ENCODE measurements at regions not wholly inside any gene's neighbourhood (a gene's known extent, or its start where the extent isn't known, plus 50 kb on each side); places are given as distances from the start of the nearest gene placed in this dataset.

DNA sequence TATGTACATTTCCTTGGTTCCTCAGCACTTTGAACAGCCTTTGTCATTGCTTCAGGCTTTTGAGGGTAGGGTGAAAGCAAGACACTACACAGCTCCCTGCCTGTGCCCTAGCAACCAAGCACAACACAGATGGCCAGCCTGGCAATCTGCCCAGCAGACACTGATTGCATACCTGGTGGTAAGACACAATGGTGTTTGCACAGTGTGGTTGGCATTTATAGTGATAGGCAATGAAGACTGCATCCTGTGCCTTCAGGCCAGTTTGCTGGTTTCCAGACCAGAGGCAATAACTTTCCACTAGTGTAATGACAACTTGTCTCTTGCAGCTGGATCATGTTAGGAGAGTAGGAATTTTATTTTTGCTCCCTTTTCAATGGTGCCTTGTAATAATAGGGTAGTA lies 144.5 kb upstream of the TNC start:
- Histone ChIP-seq H3K9ac (ENCODE audit: low read depth, low read length) (no peak overlapping the region), H3K36me3 (ENCODE audit: insufficient read depth, low read length) (no peaks in the 10 kb centered on the region), H3K27ac (ENCODE audit: low read depth, low read length) (no peak overlapping the region), H3K9me3 (ENCODE audit: insufficient read depth, low read depth, low read length) (no peaks in the 10 kb centered on the region), H3K27me3 (ENCODE audit: insufficient read depth, low read length) (no peaks in the 10 kb centered on the region), H3K4me1 (ENCODE audit: insufficient read depth, low read length) (no peaks in the 10 kb centered on the region), H3K4me3 (ENCODE audit: low read length) (no peak overlapping the region)

DNA sequence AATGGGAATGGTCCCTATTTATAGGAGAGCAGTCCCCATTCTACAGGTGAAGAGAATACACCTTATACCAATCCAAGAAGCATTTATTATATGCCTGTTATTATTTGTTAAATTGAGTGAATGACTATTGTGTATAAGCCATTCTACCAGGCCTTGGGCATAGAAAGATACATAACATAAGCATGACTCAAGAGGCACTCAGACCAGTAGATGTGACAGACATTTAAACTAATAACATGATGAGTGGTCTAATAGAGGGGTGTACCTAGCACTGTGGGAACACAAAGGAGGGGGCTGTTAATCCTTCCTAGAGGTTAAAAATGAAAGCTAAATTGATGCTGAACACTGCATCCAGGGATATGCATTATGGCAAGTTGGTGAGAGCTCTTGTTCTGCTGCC lies 145.0 kb upstream of the TNC start:
- H3K27ac ChIP-seq (ENCODE audit: low read depth, low read length) = no peak overlapping the region
- H3K36me3 ChIP-seq (ENCODE audit: insufficient read depth, low read length) = no peaks in the 10 kb centered on the region
- H3K4me3 ChIP-seq (ENCODE audit: low read length) = no peak overlapping the region
- no peaks in the 10 kb centered on the region for H3K27me3 ChIP-seq (ENCODE audit: insufficient read depth, low read length)
- H3K9ac ChIP-seq (ENCODE audit: low read depth, low read length) = no peak overlapping the region
- no peaks in the 10 kb centered on the region for H3K4me1 ChIP-seq (ENCODE audit: insufficient read depth, low read length)
- H3K9me3 ChIP-seq (ENCODE audit: insufficient read depth, low read depth, low read length) = no peaks in the 10 kb centered on the region

DNA sequence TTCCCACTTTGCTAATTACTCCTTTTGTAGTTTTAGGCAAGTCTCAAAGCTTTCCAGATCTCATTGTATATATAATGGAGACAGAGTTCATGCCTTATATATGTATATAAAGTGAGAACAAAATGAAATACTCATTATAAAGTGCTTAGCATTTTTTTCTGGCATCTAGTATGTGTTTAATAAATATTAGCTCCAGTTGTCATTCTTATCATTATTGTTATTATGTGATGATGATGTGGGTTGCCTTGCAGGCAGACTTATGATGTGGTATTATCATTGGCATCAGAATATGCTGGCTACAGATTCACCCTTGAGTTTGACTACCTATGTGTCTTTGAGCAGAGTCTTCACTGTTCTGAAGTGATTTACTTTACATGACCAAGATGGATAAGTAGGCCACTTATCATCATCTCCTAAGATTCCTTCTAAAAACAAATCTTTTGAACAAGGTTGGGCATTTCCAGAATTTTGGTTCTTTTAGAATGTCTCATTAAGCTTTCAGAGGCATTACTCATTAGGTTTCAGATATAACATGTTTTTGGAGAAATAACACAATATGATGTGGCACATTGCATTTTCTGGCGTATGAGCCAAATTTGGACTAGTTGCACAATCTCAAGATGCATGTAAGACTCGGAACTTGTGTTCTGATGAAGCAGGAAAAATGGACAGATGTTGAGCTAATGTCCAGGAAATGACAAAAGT lies 145.6 kb upstream of the TNC start:
- Histone ChIP-seq H3K9me3 (ENCODE audit: insufficient read depth, low read depth, low read length) (no peaks in the 10 kb centered on the region), H3K27ac (ENCODE audit: low read depth, low read length) (no peak overlapping the region), H3K36me3 (ENCODE audit: insufficient read depth, low read length) (no peaks in the 10 kb centered on the region), H3K4me3 (ENCODE audit: low read length) (no peak overlapping the region), H3K4me1 (ENCODE audit: insufficient read depth, low read length) (no peaks in the 10 kb centered on the region), H3K27me3 (ENCODE audit: insufficient read depth, low read length) (no peaks in the 10 kb centered on the region), H3K9ac (ENCODE audit: low read depth, low read length) (no peak overlapping the region)
- WGBS = 89% methylated on average over 2 of the region's 2 CpGs

DNA sequence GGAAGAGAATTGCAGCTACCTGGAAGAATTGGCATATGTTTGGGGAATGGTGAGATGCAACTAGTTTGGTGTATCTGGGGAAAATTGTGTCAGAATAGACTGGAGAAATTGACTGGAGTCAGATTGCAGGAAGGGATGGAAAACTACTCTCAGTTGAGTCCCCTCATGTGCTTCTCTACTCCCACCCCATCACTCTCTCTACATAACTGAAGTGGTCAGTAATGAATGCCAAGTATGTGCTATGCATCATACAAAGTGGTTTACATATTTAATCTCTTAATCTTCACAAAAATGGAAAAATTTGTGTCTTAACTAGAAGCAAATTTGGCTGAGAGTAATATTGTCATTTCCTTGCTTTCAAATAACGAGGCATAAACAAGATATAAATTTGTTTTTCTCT lies 146.4 kb upstream of the TNC start:
- H3K36me3 ChIP-seq (ENCODE audit: insufficient read depth, low read length) = no peaks in the 10 kb centered on the region
- no peaks in the 10 kb centered on the region for H3K4me1 ChIP-seq (ENCODE audit: insufficient read depth, low read length)
- no peak overlapping the region for H3K27ac ChIP-seq (ENCODE audit: low read depth, low read length)
- H3K27me3 ChIP-seq (ENCODE audit: insufficient read depth, low read length) = no peaks in the 10 kb centered on the region
- H3K4me3 ChIP-seq (ENCODE audit: low read length) = no peak overlapping the region
- H3K9me3 ChIP-seq (ENCODE audit: insufficient read depth, low read depth, low read length) = no peaks in the 10 kb centered on the region
- 100% methylated on average over 1 of the region's 1 CpG for WGBS
- no peak overlapping the region for H3K9ac ChIP-seq (ENCODE audit: low read depth, low read length)

DNA sequence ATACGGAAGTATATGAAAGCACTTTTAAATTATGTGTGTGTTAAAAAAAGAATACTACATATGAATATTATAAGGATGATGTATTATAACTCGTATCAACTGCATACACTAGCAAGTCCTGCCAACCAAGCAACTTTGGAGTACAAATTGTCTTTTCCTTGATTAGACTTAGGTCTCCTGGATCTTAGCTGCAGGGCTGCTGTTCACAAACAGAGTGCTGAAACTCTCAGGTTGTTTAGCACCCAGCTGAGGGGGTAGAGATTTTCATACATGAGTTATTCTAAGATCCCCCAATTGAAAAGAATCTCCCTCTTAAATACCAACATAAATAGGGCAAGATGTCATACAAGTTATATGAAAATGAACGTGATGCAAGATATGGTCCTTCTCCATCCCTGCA lies 149.8 kb upstream of the TNC start:
- H3K36me3 ChIP-seq (ENCODE audit: insufficient read depth, low read length) = no peaks in the 10 kb centered on the region
- 91% methylated on average over 2 of the region's 3 CpGs for WGBS

DNA sequence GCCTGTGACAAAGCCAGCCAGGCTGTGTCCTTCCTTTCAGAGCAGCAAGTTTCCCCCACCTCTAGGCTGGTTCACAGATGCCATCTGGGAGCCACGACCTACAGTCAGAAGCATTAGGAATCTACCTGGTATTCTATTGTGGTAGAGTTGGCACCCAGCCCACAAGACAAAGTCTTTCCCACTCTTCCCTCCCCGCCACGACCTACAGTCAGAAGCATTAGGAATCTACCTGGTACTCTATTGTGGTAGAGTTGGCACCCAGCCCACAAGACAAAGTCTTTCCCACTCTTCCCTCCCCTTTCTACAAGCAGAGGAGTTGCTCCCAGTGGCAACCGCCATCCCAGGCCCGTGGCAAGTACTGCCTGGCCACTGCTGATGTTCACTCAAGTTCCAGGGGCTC lies 157.8 kb upstream of the TNC start:
- Histone ChIP-seq H3K9me3 (ENCODE audit: insufficient read depth, low read depth, low read length) (no peaks in the 10 kb centered on the region), H3K4me1 (ENCODE audit: insufficient read depth, low read length) (peaks cover 8% of the 10 kb centered on the region), H3K27ac (ENCODE audit: low read depth, low read length) (no peak overlapping the region), H3K9ac (ENCODE audit: low read depth, low read length) (no peak overlapping the region), H3K36me3 (ENCODE audit: insufficient read depth, low read length) (no peaks in the 10 kb centered on the region), H3K27me3 (ENCODE audit: insufficient read depth, low read length) (no peaks in the 10 kb centered on the region), H3K4me3 (ENCODE audit: low read length) (no peak overlapping the region)
- 85% methylated on average over 4 of the region's 5 CpGs for whole genome bisulfite sequencing

More for the DNA sequence above, 149.8 kb upstream of the TNC start:
- Histone ChIP-seq H3K4me1 (ENCODE audit: insufficient read depth, low read length) (no peaks in the 10 kb centered on the region), H3K27ac (ENCODE audit: low read depth, low read length) (no peak overlapping the region), H3K4me3 (ENCODE audit: low read length) (no peak overlapping the region), H3K9me3 (ENCODE audit: insufficient read depth, low read depth, low read length) (no peaks in the 10 kb centered on the region), H3K27me3 (ENCODE audit: insufficient read depth, low read length) (no peaks in the 10 kb centered on the region), H3K9ac (ENCODE audit: low read depth, low read length) (no peak overlapping the region)

DNA sequence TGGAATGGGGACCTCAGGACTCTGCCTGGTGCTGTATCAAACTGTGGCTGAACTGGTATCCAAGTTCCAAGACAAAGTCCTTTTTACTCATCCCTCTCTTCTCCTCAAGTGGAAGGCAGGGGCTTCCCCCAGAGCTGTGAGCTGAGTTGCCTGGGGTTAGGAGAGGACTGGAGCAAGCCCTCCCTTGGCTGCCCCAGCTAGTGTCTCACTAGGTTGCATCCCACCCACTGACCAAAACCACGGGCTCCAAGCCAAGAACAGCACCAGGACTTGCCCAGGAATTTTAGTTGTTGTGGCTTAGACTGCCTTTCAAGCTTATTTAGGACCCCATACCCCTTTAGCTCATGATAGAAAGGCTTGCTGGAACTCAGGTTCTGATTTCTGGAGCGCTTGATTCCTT lies 158.7 kb upstream of the TNC start:
- WGBS = 100% methylated on average over 2 of the region's 2 CpGs

DNA sequence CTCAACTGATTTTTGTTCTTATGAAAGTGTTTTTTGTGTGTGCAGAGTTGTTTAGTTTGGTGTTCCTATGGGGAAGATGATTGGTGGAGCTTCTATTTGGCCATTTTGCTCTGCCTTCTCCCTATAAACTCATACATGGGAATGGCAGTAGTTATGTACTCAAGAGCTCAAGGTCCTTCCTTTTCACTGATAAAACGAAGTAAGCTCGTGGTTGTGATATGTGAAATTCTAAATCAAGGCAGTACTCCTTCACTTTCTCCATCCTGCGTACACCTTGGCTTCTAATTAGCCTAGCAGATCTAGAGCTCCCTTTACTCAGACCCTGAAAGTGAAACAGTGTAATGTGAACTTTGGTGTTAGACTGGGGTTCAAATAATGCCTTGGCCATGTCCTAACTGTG lies 159.3 kb upstream of the TNC start:
- Histone ChIP-seq H3K9me3 (ENCODE audit: insufficient read depth, low read depth, low read length) (no peaks in the 10 kb centered on the region), H3K27me3 (ENCODE audit: insufficient read depth, low read length) (no peaks in the 10 kb centered on the region)

More for the DNA sequence above, 158.7 kb upstream of the TNC start:
- no peaks in the 10 kb centered on the region for H3K27me3 ChIP-seq (ENCODE audit: insufficient read depth, low read length)
- H3K9ac ChIP-seq (ENCODE audit: low read depth, low read length) = no peak overlapping the region
- H3K9me3 ChIP-seq (ENCODE audit: insufficient read depth, low read depth, low read length) = no peaks in the 10 kb centered on the region
- H3K4me3 ChIP-seq (ENCODE audit: low read length) = no peak overlapping the region
- no peak overlapping the region for H3K27ac ChIP-seq (ENCODE audit: low read depth, low read length)
- peaks cover 12% of the 10 kb centered on the region for H3K4me1 ChIP-seq (ENCODE audit: insufficient read depth, low read length)
- no peaks in the 10 kb centered on the region for H3K36me3 ChIP-seq (ENCODE audit: insufficient read depth, low read length)

DNA sequence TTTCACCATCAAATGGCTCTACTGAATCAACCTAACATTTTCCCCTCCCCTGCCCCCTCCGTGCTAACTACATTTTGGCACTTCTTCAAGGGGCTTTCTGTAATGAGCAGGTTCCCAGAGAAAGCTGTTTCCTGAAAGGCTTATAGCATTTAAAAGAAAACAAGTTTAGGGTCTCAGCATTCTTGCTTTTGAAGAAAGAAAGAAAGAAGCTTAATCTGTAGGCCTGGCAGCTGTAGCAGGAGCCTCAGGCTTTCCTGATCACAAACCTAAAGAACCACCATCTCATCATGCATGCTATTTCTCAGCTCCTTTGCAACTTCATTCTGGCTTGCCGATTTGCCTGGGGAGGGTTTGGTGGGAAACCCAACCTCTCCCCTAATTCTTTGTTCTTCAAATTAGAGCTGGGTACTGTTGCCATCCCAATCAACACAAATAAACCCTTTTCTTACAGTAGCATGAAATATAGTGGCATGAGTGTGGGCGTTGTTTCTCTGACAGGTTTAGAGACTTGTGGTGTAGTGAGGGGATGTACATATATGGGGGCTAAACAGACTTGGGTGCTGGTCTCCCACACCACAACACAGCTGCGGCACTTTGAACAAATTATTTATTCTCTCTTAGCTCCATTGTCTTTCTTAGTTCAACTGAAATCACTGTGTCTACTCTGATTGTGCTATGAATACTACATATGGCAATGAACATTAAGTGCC lies 160.5 kb upstream of the TNC start:
- no peaks in the 10 kb centered on the region for H3K36me3 ChIP-seq (ENCODE audit: insufficient read depth, low read length)
- H3K27ac ChIP-seq (ENCODE audit: low read depth, low read length) = no peak overlapping the region
- peaks cover 15% of the 10 kb centered on the region for H3K4me1 ChIP-seq (ENCODE audit: insufficient read depth, low read length)
- no peak overlapping the region for H3K9ac ChIP-seq (ENCODE audit: low read depth, low read length)
- no peaks in the 10 kb centered on the region for H3K27me3 ChIP-seq (ENCODE audit: insufficient read depth, low read length)
- no peaks in the 10 kb centered on the region for H3K9me3 ChIP-seq (ENCODE audit: insufficient read depth, low read depth, low read length)
- WGBS = 55% methylated on average over 4 of the region's 4 CpGs
- no peak overlapping the region for H3K4me3 ChIP-seq (ENCODE audit: low read length)

More for the DNA sequence above, 159.3 kb upstream of the TNC start:
- no peak overlapping the region for H3K27ac ChIP-seq (ENCODE audit: low read depth, low read length)
- 100% methylated on average over 3 of the region's 3 CpGs for WGBS
- no peak overlapping the region for H3K9ac ChIP-seq (ENCODE audit: low read depth, low read length)
- H3K4me3 ChIP-seq (ENCODE audit: low read length) = no peak overlapping the region
- H3K4me1 ChIP-seq (ENCODE audit: insufficient read depth, low read length) = peaks cover 12% of the 10 kb centered on the region
- H3K36me3 ChIP-seq (ENCODE audit: insufficient read depth, low read length) = no peaks in the 10 kb centered on the region

DNA sequence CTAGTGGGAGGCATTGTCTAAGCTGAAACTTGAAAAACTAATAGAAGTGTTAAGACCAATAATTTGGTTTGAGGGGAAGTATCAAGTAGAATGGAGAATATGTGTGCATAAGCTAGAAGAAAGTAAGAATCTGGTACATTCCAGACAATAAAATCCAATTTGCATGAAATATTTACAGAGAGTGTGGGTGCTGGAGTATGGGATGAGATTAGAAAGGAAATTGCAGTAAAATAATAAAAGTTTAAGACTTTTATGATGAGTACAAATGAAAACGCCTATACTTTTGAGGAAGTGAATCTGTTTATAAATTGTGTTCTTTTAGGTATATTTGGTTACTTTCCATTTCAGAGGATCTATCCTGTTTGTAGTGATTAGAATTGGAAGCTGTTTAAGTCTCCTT lies 165.4 kb upstream of the TNC start:
- no peaks in the 10 kb centered on the region for H3K9me3 ChIP-seq (ENCODE audit: insufficient read depth, low read depth, low read length)
- no peaks in the 10 kb centered on the region for H3K27me3 ChIP-seq (ENCODE audit: insufficient read depth, low read length)
- H3K4me1 ChIP-seq (ENCODE audit: insufficient read depth, low read length) = peaks cover 13% of the 10 kb centered on the region
- H3K36me3 ChIP-seq (ENCODE audit: insufficient read depth, low read length) = no peaks in the 10 kb centered on the region
- no peak overlapping the region for H3K4me3 ChIP-seq (ENCODE audit: low read length)
- WGBS = 91% methylated on average over 1 of the region's 1 CpG
- H3K27ac ChIP-seq (ENCODE audit: low read depth, low read length) = no peak overlapping the region
- H3K9ac ChIP-seq (ENCODE audit: low read depth, low read length) = no peak overlapping the region

DNA sequence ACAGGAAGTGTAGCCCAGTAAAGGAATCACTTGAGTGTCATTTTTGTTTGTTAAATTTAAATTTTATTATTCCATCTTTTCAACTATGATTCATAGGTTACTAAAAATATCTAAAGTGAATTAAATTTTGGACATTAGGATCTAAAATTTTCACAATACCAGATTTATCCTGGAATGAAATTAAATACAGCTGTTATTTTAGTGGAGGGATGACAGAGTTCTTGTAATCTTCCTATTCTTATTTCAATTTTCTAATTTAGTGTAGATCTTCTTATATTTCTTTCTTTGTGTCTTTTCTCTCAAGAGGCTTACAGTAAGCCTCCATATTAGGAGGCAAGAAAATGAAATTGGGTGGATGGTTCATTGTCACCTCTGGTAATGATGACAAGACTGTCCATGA lies 167.9 kb upstream of the TNC start:
- no peak overlapping the region for H3K9ac ChIP-seq (ENCODE audit: low read depth, low read length)
- H3K9me3 ChIP-seq (ENCODE audit: insufficient read depth, low read depth, low read length) = no peaks in the 10 kb centered on the region
- no peak overlapping the region for H3K27ac ChIP-seq (ENCODE audit: low read depth, low read length)
- H3K4me1 ChIP-seq (ENCODE audit: insufficient read depth, low read length) = peaks cover 7% of the 10 kb centered on the region
- H3K27me3 ChIP-seq (ENCODE audit: insufficient read depth, low read length) = no peaks in the 10 kb centered on the region
- H3K4me3 ChIP-seq (ENCODE audit: low read length) = no peak overlapping the region
- no peaks in the 10 kb centered on the region for H3K36me3 ChIP-seq (ENCODE audit: insufficient read depth, low read length)
